HepG2 (cell line): ENCODE measurements at regions not wholly inside any gene's neighbourhood (a gene's known extent, or its start where the extent isn't known, plus 50 kb on each side); places are given as distances from the start of the nearest gene placed in this dataset.
A peak's percentile ranks its signal among the peaks of the same experiment; 100 is the strongest.

Experiments used
- ATAC-seq: fragments of 200-7000 bp; cut with Tn5 transposase; 3 replicates; pipeline ENCODE4 v1.9.1; 2020; ENCODE audit warnings: mild to moderate bottlenecking, moderate library complexity
- BruUV-seq: library from RNA; stranded (reverse); fragments of 400-500 nt; replicated peaks from 2 replicates; lab custom pipeline; 2021; lab: Mats Ljungman, UMichigan
- CTCF ChIA-PET: fragments of 300-600 bp; formaldehyde crosslinking; extraction: SDS; loops from one replicate; lab custom pipeline; 2021; ENCODE audit warnings: low total read pairs, inconsistent platforms, low intra/inter-chr PET ratio; lab: Yijun Ruan, JAX
- POLR2A ChIA-PET: fragments of 350-600 bp; sonication (Branson Sonifier 250); formaldehyde crosslinking; loops from one replicate; lab custom pipeline; 2020; ENCODE audit warnings: antibody characterized with exemption, inconsistent platforms; lab: Yijun Ruan, JAX
- DNase-seq: peaks from one replicate; pipeline ENCODE4 v3.0.0-alpha.2; 2015; ENCODE audit warnings: low spot score
- FAIRE-seq: peaks from 3 replicates; lab custom pipeline; 2011; peaks lifted over from hg19 to GRCh38; lab: Jason Lieb, UNC
- H2AFZ ChIP-seq: one replicate; pipeline ENCODE4 v1.6.1; 2011; ENCODE audit warnings: low read length, inconsistent platforms
- H3K27ac ChIP-seq: fragments of 300-600 bp; 3 replicates; pipeline ENCODE4 v1.8.0; 2011; ENCODE audit warnings: mixed run types, mild to moderate bottlenecking, mixed read lengths, low read length, inconsistent platforms; ENCODE audit not compliant: insufficient read depth; ENCODE audit errors: extremely low read length
- H3K27me3 ChIP-seq, 2 experiments: fragments of 200-600 bp in 1 of 2; 2 replicates in 1 of 2; 3 replicates in 1 of 2; pipeline versions ENCODE4 v1.6.0 to v1.8.0; 2011; ENCODE audit warnings: low read length in 2 of 2, mild to moderate bottlenecking in 2 of 2, moderate library complexity in 2 of 2, inconsistent platforms in 1 of 2; ENCODE audit not compliant: insufficient read depth in 2 of 2, control insufficient read depth in 1 of 2
- H3K36me3 ChIP-seq, 2 experiments: fragments of 200-600 bp in 1 of 2; replicated peaks in 1 of 2; 2 replicates in 1 of 2; 3 replicates in 1 of 2; pipeline versions ENCODE4 v1.5.1 to v1.8.0; 2011; ENCODE audit warnings: low read length in 2 of 2, inconsistent platforms in 1 of 2; ENCODE audit not compliant: insufficient read depth in 2 of 2, control insufficient read depth in 1 of 2
- H3K4me1 ChIP-seq: 2 replicates; pipeline ENCODE4 v1.5.1; 2012; ENCODE audit warnings: low read length, inconsistent platforms; ENCODE audit not compliant: insufficient read depth
- H3K4me2 ChIP-seq: 2 replicates; pipeline ENCODE4 v1.6.0; 2011; ENCODE audit warnings: low read depth, low read length, inconsistent platforms
- H3K4me3 ChIP-seq, 3 experiments: fragments of 200-600 bp in 1 of 3; sonication (generic), shearing (Covaris generic) in 1 of 3; replicated peaks in 1 of 3; 2 replicates each; pipeline ENCODE4 v1.5.1; 2011 to 2016; ENCODE audit warnings: low read length in 3 of 3, inconsistent platforms in 2 of 3, low read depth in 2 of 3, mild to moderate bottlenecking in 2 of 3, control low read depth in 1 of 3, mixed read lengths in 1 of 3; ENCODE audit not compliant: insufficient read depth in 1 of 3
- H3K79me2 ChIP-seq: one replicate; pipeline ENCODE4 v1.6.1; 2011; ENCODE audit warnings: low read length, inconsistent platforms; ENCODE audit not compliant: insufficient read depth
- H3K9ac ChIP-seq: 2 replicates; pipeline ENCODE4 v1.6.0; 2011; ENCODE audit warnings: mild to moderate bottlenecking, low read depth, low read length, inconsistent platforms; ENCODE audit not compliant: insufficient read depth
- H3K9me3 ChIP-seq: 2 replicates; pipeline ENCODE4 v1.5.1; 2012; ENCODE audit warnings: mild to moderate bottlenecking, low read length
- H4K20me1 ChIP-seq: 2 replicates; pipeline ENCODE4 v1.6.0; 2011; ENCODE audit warnings: inconsistent platforms, mild to moderate bottlenecking, low read length, moderate library complexity; ENCODE audit not compliant: insufficient read depth
- ARID3A ChIP-seq: IDR thresholded peaks from 2 replicates; pipeline ENCODE4 v1.6.1; 2012; ENCODE audit warnings: low read depth, low read length, improper control_type of control experiment
- CEBPG ChIP-seq: IDR thresholded peaks from 2 replicates; pipeline ENCODE4 v1.6.1; 2016
- LCORL ChIP-seq, 2 experiments: fragments of 450-650 bp in 1 of 2; sonication (generic) in 1 of 2; formaldehyde crosslinking in 1 of 2; IDR thresholded peaks; 2 replicates each; pipeline versions ENCODE4 v1.5.0 to v1.6.1; 2017 to 2020; ENCODE audit warnings: antibody characterized with exemption in 1 of 2, missing genetic modification reagents in 1 of 2
- MIER2 ChIP-seq: IDR thresholded peaks from 2 replicates; pipeline ENCODE4 v1.6.1; 2016; ENCODE audit warnings: missing biosample characterization, missing genetic modification reagents
- PAF1 ChIP-seq: IDR thresholded peaks from 2 replicates; pipeline ENCODE4 v1.6.1; 2016; ENCODE audit warnings: missing genetic modification reagents, missing compliant biosample characterization
- PRDM10 ChIP-seq: sonication (generic); formaldehyde crosslinking; IDR thresholded peaks from 2 replicates; pipeline ENCODE4 v1.4.0; 2020; ENCODE audit warnings: low read depth, missing genetic modification reagents
- PREB ChIP-seq: sonication (generic); formaldehyde crosslinking; IDR thresholded peaks from 2 replicates; pipeline ENCODE4 v1.4.0; 2020; ENCODE audit warnings: missing genetic modification reagents
- STAT5B ChIP-seq: sonication (generic); formaldehyde crosslinking; IDR thresholded peaks from 2 replicates; pipeline ENCODE4 v1.4.0; 2020; ENCODE audit warnings: missing genetic modification reagents
- TBX3 ChIP-seq: fragments of 450-650 bp; IDR thresholded peaks from 2 replicates; pipeline ENCODE4 v1.6.1; 2017; ENCODE audit warnings: antibody characterized with exemption, mild to moderate bottlenecking, inconsistent platforms, borderline replicate concordance
- TFAP4 ChIP-seq: sonication (generic); IDR thresholded peaks from 2 replicates; pipeline ENCODE4 v1.6.1; 2016; ENCODE audit warnings: low read depth, borderline replicate concordance
- ZMAT3 ChIP-seq: sonication (generic); formaldehyde crosslinking; conservative IDR thresholded peaks from 2 replicates; pipeline ENCODE4 v1.7.0; 2021; ENCODE audit warnings: missing genetic modification reagents
- WGBS: methylation state at CpG from one replicate; pipeline ENCODE4 v1.1.6; 2017; ENCODE audit warnings: low lambda C conversion rate; 5-methylcytosine and 5-hydroxymethylcytosine counted together
- in situ Hi-C: cut with HindIII; loops from 2 replicates; pipeline ENCODE4 v1.10.0; 2017; ENCODE audit warnings: low pct_unique_long_range_greater_than_20kb; ENCODE audit not compliant: extremely low pct_ligation_motif_present
- intact Hi-C: fragments of 100-400 bp; cut with micrococcal nuclease; formaldehyde crosslinking; loops from one replicate; pipeline ENCODE4 v1.10.0; 2022; ENCODE audit not compliant: unreplicated experiment

GRCh38 chr1:222457084-222457483 is 90.8 kb downstream of the HHIPL2 start (continued):
- no peak for TF ChIP-seq PAF1 (CRISPR knock-in tag)
- TF ChIP-seq PREB (CRISPR knock-in tag), result no peak
- no peak for TF ChIP-seq ZMAT3
- no peak for TF ChIP-seq STAT5B (CRISPR knock-in tag)
- TF ChIP-seq TBX3, result no peak

GRCh38 chr1:222455188-222455879 is 92.6 kb downstream of the HHIPL2 start:
- Histone ChIP-seq H3K9me3 (peaks cover 17% of the 10 kb centered on the region), H3K27me3 (peaks cover 0 to 1% of the 10 kb centered on the region in 2 experiments; a peak in 1 of 5 replicates), H2AFZ (no peak overlapping the region), H3K4me2 (peak overlapping the region; percentile 60), H3K4me3 (peak overlapping the region in 2 of 3 experiments; percentile 27 to 34; a peak in 1 of 6 replicates), H3K36me3 (no peaks in the 10 kb centered on the region), H3K79me2 (no peaks in the 10 kb centered on the region), H3K27ac (no peak overlapping the region), H3K9ac (peak overlapping the region; percentile 42; the same call in 1 of the 2 replicates), H4K20me1 (no peaks in the 10 kb centered on the region), H3K4me1 (peaks cover 8% of the 10 kb centered on the region)
- in situ Hi-C loops (loop anchor here (5.0 to 25.0 kb wide), 2 partner anchors 333 to 632 kb away; no protein-coding TSS in a partner anchor), intact Hi-C loops (loop anchor here (1.0 to 5.0 kb wide), 3 partner anchors 359 to 1193 kb away; no protein-coding TSS in a partner anchor)
- BruUV-seq, result no TSS peak
- 5% methylated on average over 16 of the region's 16 CpGs for WGBS
- ChIA-PET CTCF (interaction anchor here (1.7 to 2.1 kb wide), 2 partner anchors 331 to 359 kb away, joined by 4 to 13 read pairs; no protein-coding TSS in a partner anchor), POLR2A (interaction anchor here (0.6 to 1.3 kb wide), 4 partner anchors 10 to 740 kb away, joined by 3 to 5 read pairs (median 4); no protein-coding TSS in a partner anchor)
- ATAC-seq (peak; percentile 99), FAIRE-seq (peak; percentile 86), DNase-seq (peak; percentile 47)
- TF ChIP-seq MIER2 (CRISPR knock-in tag) (no peak; the same call in 1 of the 2 replicates), LCORL (IDR thresholded peaks at IDR 0.05) (no peak), LCORL (CRISPR knock-in tag; IDR thresholded peaks at IDR 0.05) (no peak), CEBPG (CRISPR knock-in tag) (peak; percentile 60), ARID3A (peak; percentile 22; the same call in 1 of the 2 replicates), PRDM10 (CRISPR knock-in tag) (no peak), TFAP4 (no peak)
